ENCODE measurements at regions not wholly inside any gene's neighbourhood (a gene's known extent, or its start where the extent isn't known, plus 50 kb on each side); places are given as distances from the start of the nearest gene placed in this dataset.

GRCh38 chr4:100649417-100649816 is 131.6 kb upstream of the EMCN start:
- H3K4me1 ChIP-seq, result no peaks in the 10 kb centered on the region
- TF ChIP-seq CTCF (IDR thresholded peaks at IDR 0.05), result no peak
- H3K4me3 ChIP-seq, result no peak overlapping the region
- no peak for ATAC-seq
- H3K36me3 ChIP-seq (ENCODE audit: insufficient read depth in 1 of 2, low read depth in 1 of 2), result no peaks in the 10 kb centered on the region
- WGBS, 3 donors, result 67 to 75% (median 69%) methylated on average over 1 of the region's 1 CpG
- DNase-seq, result no peak
- intact Hi-C loops (cut with DNase I), result no loop called here
- H3K27me3 ChIP-seq (ENCODE audit: insufficient read depth in 3 of 3, low read length in 2 of 3), result no peaks in the 10 kb centered on the region
- H3K27ac ChIP-seq, result no peak overlapping the region
- no peaks in the 10 kb centered on the region for H3K9me3 ChIP-seq

- H3K27ac ChIP-seq, result no peak overlapping the region
- no peaks in the 10 kb centered on the region for H3K4me1 ChIP-seq
- DNase-seq, result no peak
- 71 to 88% (median 72%) methylated on average over 3 of the region's 3 CpGs for WGBS, 3 donors
- H3K27me3 ChIP-seq (ENCODE audit: insufficient read depth in 3 of 3, low read length in 2 of 3), result no peaks in the 10 kb centered on the region
- no peak for ATAC-seq
- no peak overlapping the region for H3K4me3 ChIP-seq
- H3K36me3 ChIP-seq (ENCODE audit: insufficient read depth in 1 of 2, low read depth in 1 of 2), result no peaks in the 10 kb centered on the region
- intact Hi-C loops (cut with DNase I), result no loop called here
- TF ChIP-seq CTCF (IDR thresholded peaks at IDR 0.05), result no peak
- no peaks in the 10 kb centered on the region for H3K9me3 ChIP-seq
These were observed 126.3 kb upstream of the EMCN start for GRCh38 chr4:100644150-100644549.

- Histone ChIP-seq H3K9me3 (peaks cover 9% of the 10 kb centered on the region), H3K27me3 (ENCODE audit: insufficient read depth in 3 of 3, low read length in 2 of 3) (no peaks in the 10 kb centered on the region), H3K27ac (no peak overlapping the region), H3K4me1 (no peaks in the 10 kb centered on the region), H3K4me3 (no peak overlapping the region), H3K36me3 (ENCODE audit: insufficient read depth in 1 of 2, low read depth in 1 of 2) (no peaks in the 10 kb centered on the region)
- intact Hi-C loops (cut with DNase I), result no loop called here
- DNase-seq (no peak), ATAC-seq (no peak)
- TF ChIP-seq CTCF (IDR thresholded peaks at IDR 0.05), result no peak
These were observed 123.5 kb upstream of the EMCN start for GRCh38 chr4:100641336-100641735.

GRCh38 chr4:100635899-100636298 is 118.1 kb upstream of the EMCN start:
- H3K4me3 ChIP-seq, result no peak overlapping the region
- no peaks in the 10 kb centered on the region for H3K36me3 ChIP-seq (ENCODE audit: insufficient read depth in 1 of 2, low read depth in 1 of 2)
- peaks cover 9% of the 10 kb centered on the region for H3K9me3 ChIP-seq
- no peaks in the 10 kb centered on the region for H3K27me3 ChIP-seq (ENCODE audit: insufficient read depth in 3 of 3, low read length in 2 of 3)
- H3K27ac ChIP-seq, result no peak overlapping the region
- peak in 1 of 4 donors; percentile 34 for ATAC-seq
- no peaks in the 10 kb centered on the region for H3K4me1 ChIP-seq
- no peak for DNase-seq
- intact Hi-C loops (cut with DNase I), result no loop called here
- no peak for TF ChIP-seq CTCF (IDR thresholded peaks at IDR 0.05)

GRCh38 chr4:100633269-100633668 is 115.4 kb upstream of the EMCN start:
- no peak for DNase-seq
- Histone ChIP-seq H3K27me3 (ENCODE audit: insufficient read depth in 3 of 3, low read length in 2 of 3) (no peaks in the 10 kb centered on the region), H3K9me3 (peaks cover 6% of the 10 kb centered on the region), H3K4me3 (no peak overlapping the region), H3K27ac (no peak overlapping the region), H3K36me3 (ENCODE audit: insufficient read depth in 1 of 2, low read depth in 1 of 2) (no peaks in the 10 kb centered on the region), H3K4me1 (no peaks in the 10 kb centered on the region)
- no peak for TF ChIP-seq CTCF (IDR thresholded peaks at IDR 0.05)
- no peak for ATAC-seq
- 61 to 70% (median 61%) methylated on average over 2 of the region's 2 CpGs for WGBS, 3 donors
- intact Hi-C loops (cut with DNase I), result no loop called here

Data from psoas muscle (tissue), 7 donors.